GM12878 (cell line): ENCODE measurements at regions not wholly inside any gene's neighbourhood (a gene's known extent, or its start where the extent isn't known, plus 50 kb on each side); places are given as distances from the start of the nearest gene placed in this dataset.

Experiments used
- ATAC-seq: fragments of 200-7000 bp; cut with Tn5 transposase; 3 replicates; pipeline ENCODE4 v1.9.1; 2020; ENCODE audit warnings: mild to moderate bottlenecking, moderate library complexity
- BruUV-seq: library from RNA; stranded (reverse); fragments of 400-500 nt; replicated peaks from 2 replicates; lab custom pipeline; 2021; lab: Mats Ljungman, UMichigan
- CTCF ChIA-PET: fragments of 300-600 bp; sonication (Branson Sonifier 250); formaldehyde crosslinking; extraction: SDS; loops from one replicate; lab custom pipeline; 2021; ENCODE audit warnings: inconsistent platforms; lab: Yijun Ruan, JAX
- POLR2A ChIA-PET: fragments of 350-600 bp; formaldehyde crosslinking; extraction: SDS; loops from one replicate; lab custom pipeline; 2021; ENCODE audit warnings: inconsistent platforms; lab: Charles Lee
- RAD21 ChIA-PET: fragments of 300-600 bp; sonication (Branson Sonifier 250); formaldehyde crosslinking; loops from one replicate; lab custom pipeline; 2023; ENCODE audit warnings: antibody characterized with exemption; ENCODE audit not compliant: unreplicated experiment; lab: Charles Lee
- SMC1A ChIA-PET: fragments of 300-600 bp; sonication (Branson Sonifier 250); formaldehyde crosslinking; loops from one replicate; lab custom pipeline; 2023; ENCODE audit not compliant: unreplicated experiment, uncharacterized antibody; lab: Charles Lee
- DNase-seq: peaks from one replicate; pipeline ENCODE4 v3.0.0-alpha.2; 2011; ENCODE audit warnings: low read depth, low spot score
- FAIRE-seq: peaks from 3 replicates; lab custom pipeline; 2011; peaks lifted over from hg19 to GRCh38; lab: Jason Lieb, UNC
- H2AFZ ChIP-seq: 2 replicates; pipeline ENCODE4 v1.6.0; 2011; ENCODE audit warnings: low read depth, low read length, control low read depth; ENCODE audit not compliant: control insufficient read depth
- H3K27ac ChIP-seq: 2 replicates; pipeline ENCODE4 v1.5.1; 2011; ENCODE audit warnings: control low read depth; ENCODE audit not compliant: control insufficient read depth, insufficient read depth
- H3K27me3 ChIP-seq, 2 experiments: replicated peaks in 1 of 2; 2 replicates each; pipeline versions ENCODE4 v1.6.0 to v1.6.1; 2011; ENCODE audit warnings: low read length in 1 of 2; ENCODE audit not compliant: control insufficient read depth in 2 of 2, insufficient read depth in 2 of 2
- H3K36me3 ChIP-seq, 2 experiments: 2 replicates each; pipeline ENCODE4 v1.5.1; 2011; ENCODE audit warnings: low read length in 1 of 2; ENCODE audit not compliant: control insufficient read depth in 2 of 2, insufficient read depth in 2 of 2
- H3K4me1 ChIP-seq: 2 replicates; pipeline ENCODE4 v1.6.1; 2011; ENCODE audit warnings: mild to moderate bottlenecking, low read length, moderate library complexity, mixed read lengths; ENCODE audit not compliant: control insufficient read depth, insufficient read depth
- H3K4me2 ChIP-seq: 2 replicates; pipeline ENCODE4 v1.6.0; 2011; ENCODE audit warnings: control low read depth; ENCODE audit not compliant: control insufficient read depth, insufficient read depth
- H3K4me3 ChIP-seq: fragments of 200-600 bp; sonication (generic); 2 replicates; pipeline ENCODE4 v1.5.1; 2016
- H3K79me2 ChIP-seq: 2 replicates; pipeline ENCODE4 v1.6.0; 2011; ENCODE audit warnings: low read length; ENCODE audit not compliant: control insufficient read depth, insufficient read depth
- H3K9ac ChIP-seq: 2 replicates; pipeline ENCODE4 v1.8.0; 2011; ENCODE audit warnings: low read length, control low read depth, mixed read lengths; ENCODE audit not compliant: control insufficient read depth, insufficient read depth
- H3K9me3 ChIP-seq: replicated peaks from 3 replicates; pipeline ENCODE4 v1.5.1; 2011; ENCODE audit warnings: mild to moderate bottlenecking, low read length; ENCODE audit not compliant: control insufficient read depth, insufficient read depth
- H4K20me1 ChIP-seq: 2 replicates; pipeline ENCODE4 v1.6.0; 2011; ENCODE audit not compliant: control insufficient read depth, insufficient read depth
- EP300 ChIP-seq, 2 experiments: fragments of 150-350 bp in 1 of 2; IDR thresholded peaks; 2 replicates each; pipeline ENCODE4 v1.6.1; 2011 to 2012; ENCODE audit warnings: low read depth in 2 of 2, low read length in 2 of 2, borderline replicate concordance in 1 of 2, improper control_type of control experiment in 1 of 2, inconsistent platforms in 1 of 2; ENCODE audit not compliant: control insufficient read depth in 1 of 2
- HCFC1 ChIP-seq: fragments of 150-350 bp; IDR thresholded peaks from 2 replicates; pipeline ENCODE4 v1.6.1; 2014; ENCODE audit warnings: low read length
- IKZF2 ChIP-seq, 2 experiments: fragments of 450-650 bp; IDR thresholded peaks; 2 replicates each; pipeline ENCODE4 v1.6.1; 2017; ENCODE audit warnings: mild to moderate bottlenecking in 2 of 2, moderate library complexity in 2 of 2
- JUND ChIP-seq: IDR thresholded peaks from 2 replicates; pipeline ENCODE4 v1.6.1; 2012; ENCODE audit warnings: low read depth, mild to moderate bottlenecking, low read length, improper control_type of control experiment, moderate library complexity
- KAT2A ChIP-seq: conservative IDR thresholded peaks from 2 replicates; pipeline ENCODE4 v1.6.1; 2011; ENCODE audit warnings: low read depth, low read length; ENCODE audit not compliant: control insufficient read depth
- MXI1 ChIP-seq: fragments of 150-350 bp; IDR thresholded peaks from 2 replicates; pipeline ENCODE4 v1.6.1; 2011; ENCODE audit warnings: low read depth, mild to moderate bottlenecking, inconsistent platforms, low read length, improper control_type of control experiment
- NFYA ChIP-seq: IDR thresholded peaks from 2 replicates; pipeline ENCODE4 v1.6.1; 2011; ENCODE audit warnings: low read depth, mild to moderate bottlenecking, low read length, improper control_type of control experiment, borderline replicate concordance
- NR2F1 ChIP-seq: fragments of 450-650 bp; conservative IDR thresholded peaks from 2 replicates; pipeline ENCODE4 v1.6.1; 2017; ENCODE audit warnings: mild to moderate bottlenecking
- POU2F2 ChIP-seq: IDR thresholded peaks from 3 replicates; pipeline ENCODE4 v1.6.1; 2011; ENCODE audit warnings: low read depth, mild to moderate bottlenecking, low read length, borderline replicate concordance
- RB1 ChIP-seq: fragments of 450-650 bp; formaldehyde crosslinking; IDR thresholded peaks from 2 replicates; pipeline ENCODE4 v1.6.1; 2017; ENCODE audit warnings: mild to moderate bottlenecking, borderline replicate concordance
- RELA ChIP-seq: fragments of 450-650 bp; IDR thresholded peaks from 2 replicates; pipeline ENCODE4 v1.8.0; 2014; ENCODE audit warnings: borderline replicate concordance; ENCODE audit not compliant: partially characterized antibody
- RFX5 ChIP-seq: IDR thresholded peaks from 2 replicates; pipeline ENCODE4 v1.6.1; 2011; ENCODE audit warnings: low read depth, low read length, improper control_type of control experiment
- SIX5 ChIP-seq: IDR thresholded peaks from 2 replicates; pipeline ENCODE4 v1.6.1; 2011; ENCODE audit warnings: mild to moderate bottlenecking, low read depth, low read length, moderate library complexity; ENCODE audit not compliant: severe bottlenecking
- SRF ChIP-seq, 2 experiments: IDR thresholded peaks; 2 replicates each; pipeline ENCODE4 v1.6.1; 2011; ENCODE audit warnings: low read depth in 2 of 2, low read length in 2 of 2, mild to moderate bottlenecking in 1 of 2, moderate library complexity in 1 of 2
- SUPT20H ChIP-seq: IDR thresholded peaks from 2 replicates; pipeline ENCODE4 v1.6.1; 2011; ENCODE audit warnings: low read depth, mild to moderate bottlenecking, low read length, moderate library complexity, borderline replicate concordance; ENCODE audit not compliant: control insufficient read depth
- USF1 ChIP-seq: IDR thresholded peaks from 2 replicates; pipeline ENCODE4 v1.6.1; 2011; ENCODE audit warnings: borderline replicate concordance, low read depth, mild to moderate bottlenecking, moderate library complexity, mixed read lengths, low read length; ENCODE audit not compliant: insufficient read depth; ENCODE audit errors: extremely low read length
- USF2 ChIP-seq: IDR thresholded peaks from 2 replicates; pipeline ENCODE4 v1.6.1; 2011; ENCODE audit warnings: low read depth, low read length, improper control_type of control experiment, borderline replicate concordance
- ZNF207 ChIP-seq: fragments of 450-650 bp; IDR thresholded peaks from 2 replicates; pipeline ENCODE4 v1.6.1; 2014; ENCODE audit warnings: antibody characterized with exemption, mild to moderate bottlenecking, borderline replicate concordance
- WGBS: methylation state at CpG from one replicate; pipeline ENCODE4 v1.1.6; 2016; ENCODE audit warnings: low lambda C conversion rate; ENCODE audit not compliant: insufficient replicate concordance, insufficient coverage; ENCODE audit errors: missing lambda C conversion rate; 5-methylcytosine and 5-hydroxymethylcytosine counted together
- in situ Hi-C: fragments of 300-500 bp; cut with MboI; formaldehyde crosslinking; loops from 9 replicates; pipeline ENCODE4 v1.14.3; 2018; ENCODE audit warnings: mixed read lengths
- intact Hi-C: fragments of 100-400 bp; cut with micrococcal nuclease; formaldehyde crosslinking; loops from one replicate; pipeline ENCODE4 v1.14.2; 2022; ENCODE audit not compliant: unreplicated experiment
- TF ChIP-seq, protein P1 (sequence below): IDR thresholded peaks from 2 replicates; pipeline ENCODE4 v1.6.1; 2011; ENCODE audit warnings: low read depth, mild to moderate bottlenecking, low read length, moderate library complexity, borderline replicate concordance; ENCODE audit errors: extremely low read depth

DNA sequence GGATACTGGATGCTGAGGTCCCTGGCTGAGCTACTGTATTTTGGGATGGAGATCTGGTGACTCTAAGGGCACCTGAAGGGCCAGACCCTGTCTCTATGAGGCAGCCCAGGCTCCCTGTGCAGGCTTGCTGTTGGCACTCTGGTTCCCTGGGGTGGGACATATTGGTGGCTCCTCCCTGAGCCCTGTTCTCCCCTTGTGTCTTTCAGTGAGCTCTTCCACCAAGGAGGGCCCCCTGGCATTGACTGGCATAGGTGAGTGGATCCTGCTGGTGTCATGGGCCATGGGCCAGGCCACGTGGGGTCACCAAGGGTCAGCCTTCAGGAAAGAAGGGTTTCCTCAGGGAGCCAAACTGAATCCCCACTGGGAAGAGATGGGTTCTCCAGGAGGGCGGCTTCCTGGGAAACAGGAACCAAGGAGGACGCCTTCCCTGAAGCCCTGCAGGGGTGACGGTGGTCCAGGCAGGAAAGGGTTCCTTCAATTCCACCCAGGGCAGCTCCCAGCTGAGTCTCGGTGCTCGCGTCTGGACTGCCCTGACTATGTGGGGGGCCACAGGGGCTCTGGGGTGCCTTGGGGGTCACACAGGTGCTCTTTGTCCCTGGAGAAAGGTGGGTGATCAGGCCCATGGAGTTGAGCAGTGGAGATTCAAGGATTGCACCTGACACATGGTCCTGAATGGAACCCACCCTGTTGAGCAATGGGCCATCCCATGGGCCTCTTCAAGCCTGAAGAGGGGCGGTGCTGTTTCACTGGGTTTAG, 220.4 kb downstream of the SNRPN start (continued):
- TF ChIP-seq RB1 (no peak), HCFC1 (no peak), EP300 (IDR thresholded peaks at IDR 0.05; ENCODE audit: borderline replicate concordance in 1 of 2, control insufficient read depth in 1 of 2, low read depth in 2 of 2, low read length in 2 of 2) (no peak), IKZF2 (IDR thresholded peaks at IDR 0.05) (no peak), MXI1 (no peak)

- Histone ChIP-seq H3K27ac (no peak overlapping the region), H4K20me1 (no peaks in the 10 kb centered on the region), H3K4me3 (no peak overlapping the region), H3K27me3 (no peaks in the 10 kb centered on the region), H2AFZ (no peak overlapping the region), H3K79me2 (no peaks in the 10 kb centered on the region), H3K36me3 (no peaks in the 10 kb centered on the region), H3K4me2 (no peak overlapping the region), H3K9me3 (no peaks in the 10 kb centered on the region; the same call in 2 of the 3 replicates), H3K4me1 (no peaks in the 10 kb centered on the region), H3K9ac (no peak overlapping the region)
- WGBS = 33% methylated on average over 7 of the region's 7 CpGs
- no TSS peak for BruUV-seq
- ChIA-PET SMC1A (no interaction called here), POLR2A (no interaction called here), CTCF (no interaction called here), RAD21 (no interaction called here)
- in situ Hi-C loops = loop anchor here (25.0 kb wide), 1 partner anchor 561 kb away; no protein-coding TSS in a partner anchor
- DNase-seq = no peak
- intact Hi-C loops = no loop called here
- FAIRE-seq = no peak
- no peak for ATAC-seq
- TF ChIP-seq HCFC1 (no peak), RELA (no peak), RFX5 (no peak), NFYA (no peak), USF1 (no peak), JUND (no peak), POU2F2 (no peak), SIX5 (no peak), SUPT20H (no peak), KAT2A (no peak), USF2 (no peak), NR2F1 (no peak), ZNF207 (no peak), SRF (IDR thresholded peaks at IDR 0.05; ENCODE audit: low read depth in 2 of 2, low read length in 2 of 2) (no peak)
- TF ChIP-seq, protein P1, sequence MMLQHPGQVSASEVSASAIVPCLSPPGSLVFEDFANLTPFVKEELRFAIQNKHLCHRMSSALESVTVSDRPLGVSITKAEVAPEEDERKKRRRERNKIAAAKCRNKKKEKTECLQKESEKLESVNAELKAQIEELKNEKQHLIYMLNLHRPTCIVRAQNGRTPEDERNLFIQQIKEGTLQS = no peak
Observed at GRCh38 chr15:25175789-25176615, 221.2 kb downstream of the SNRPN start.
